K562 (cell line): ENCODE measurements at regions not wholly inside any gene's neighbourhood (a gene's known extent, or its start where the extent isn't known, plus 50 kb on each side); places are given as distances from the start of the nearest gene placed in this dataset.

Experiments
- ATAC-seq: fragments of 200-7000 bp; cut with Tn5 transposase; 3 replicates; pipeline ENCODE4 v1.9.1; 2020; ENCODE audit warnings: moderate library complexity
- BruUV-seq: library from RNA; stranded (reverse); fragments of 400-500 nt; replicated peaks from 2 replicates; lab custom pipeline; 2021; lab: Mats Ljungman, UMichigan
- CTCF ChIA-PET: fragments of 300-600 bp; formaldehyde crosslinking; extraction: SDS; loops from one replicate; lab custom pipeline; 2021; ENCODE audit warnings: low intra/inter-chr PET ratio; lab: Yijun Ruan, JAX
- POLR2A ChIA-PET: fragments of 300-600, 350-650 bp; sonication (Branson Sonifier 250); formaldehyde crosslinking; extraction: SDS; loops from one replicate; lab custom pipeline; 2021; ENCODE audit warnings: antibody characterized with exemption, inconsistent platforms; lab: Yijun Ruan, JAX
- DNase-seq, 4 experiments: peaks; one replicate each; pipeline versions ENCODE4 v3.0.0 to v3.0.0-alpha.2; 2011 to 2018; ENCODE audit warnings: low spot score in 3 of 4, mixed read lengths in 3 of 4; ENCODE audit errors: extremely low read depth in 1 of 4
- FAIRE-seq: peaks from 2 replicates; lab custom pipeline; 2011; peaks lifted over from hg19 to GRCh38; lab: Jason Lieb, UNC
- H2AFZ ChIP-seq: 2 replicates; pipeline ENCODE4 v1.6.0; 2011; ENCODE audit warnings: low read depth, low read length, control low read depth, inconsistent platforms
- H3K27ac ChIP-seq: fragments of 200-600 bp; 3 replicates; pipeline ENCODE4 v1.8.0; 2011; ENCODE audit warnings: low read depth, mild to moderate bottlenecking, control low read depth, inconsistent platforms, low read length, moderate library complexity, mixed read lengths; ENCODE audit errors: extremely low read depth
- H3K27me3 ChIP-seq, 2 experiments: fragments of 300-600 bp in 1 of 2; 2 replicates in 1 of 2; 3 replicates in 1 of 2; pipeline versions ENCODE4 v1.6.0 to v1.8.0; 2011; ENCODE audit warnings: inconsistent platforms in 2 of 2, low read length in 2 of 2, mild to moderate bottlenecking in 1 of 2, mixed read lengths in 1 of 2, moderate library complexity in 1 of 2; ENCODE audit not compliant: control insufficient read depth in 2 of 2, insufficient read depth in 2 of 2
- H3K36me3 ChIP-seq: fragments of 300-600 bp; 3 replicates; pipeline ENCODE4 v1.8.0; 2011; ENCODE audit warnings: mild to moderate bottlenecking, low read length, inconsistent platforms; ENCODE audit not compliant: control insufficient read depth, insufficient read depth
- H3K4me1 ChIP-seq, 2 experiments: fragments of 200-600 bp in 1 of 2; replicated peaks in 1 of 2; 2 replicates in 1 of 2; 3 replicates in 1 of 2; pipeline versions ENCODE4 v1.5.1 to v1.8.0; 2011; ENCODE audit warnings: inconsistent platforms in 2 of 2, low read length in 2 of 2, mild to moderate bottlenecking in 1 of 2, mixed read lengths in 1 of 2, moderate library complexity in 1 of 2; ENCODE audit not compliant: control insufficient read depth in 2 of 2, insufficient read depth in 2 of 2
- H3K4me2 ChIP-seq: 2 replicates; pipeline ENCODE4 v1.6.1; 2011; ENCODE audit warnings: low read length, control low read depth, inconsistent platforms, mixed read lengths; ENCODE audit not compliant: insufficient read depth
- H3K4me3 ChIP-seq: fragments of 200-600 bp; sonication (generic), shearing (Covaris generic); 2 replicates; pipeline ENCODE4 v1.5.1; 2016; ENCODE audit warnings: control low read depth, inconsistent platforms
- H3K79me2 ChIP-seq: fragments of 200-600 bp; 3 replicates; pipeline ENCODE4 v1.8.0; 2011; ENCODE audit warnings: low read length, inconsistent platforms; ENCODE audit not compliant: control insufficient read depth, insufficient read depth
- H3K9ac ChIP-seq, 2 experiments: 2 replicates each; pipeline versions ENCODE4 v1.6.0 to v1.6.1; 2011; ENCODE audit warnings: low read depth in 2 of 2, low read length in 2 of 2, control low read depth in 1 of 2, inconsistent platforms in 1 of 2, mild to moderate bottlenecking in 1 of 2, mixed read lengths in 1 of 2; ENCODE audit not compliant: insufficient read depth in 1 of 2
- H3K9me1 ChIP-seq: one replicate; pipeline ENCODE4 v1.6.0; 2011; ENCODE audit warnings: inconsistent platforms, mild to moderate bottlenecking, low read length, moderate library complexity; ENCODE audit not compliant: control insufficient read depth, insufficient read depth
- H3K9me3 ChIP-seq: replicated peaks from 2 replicates; pipeline ENCODE4 v1.5.1; 2011; ENCODE audit warnings: low read depth, low read length, inconsistent platforms; ENCODE audit not compliant: control insufficient read depth, insufficient read depth
- H4K20me1 ChIP-seq: replicated peaks from 2 replicates; pipeline ENCODE4 v1.6.1; 2011; ENCODE audit warnings: low read length, inconsistent platforms, mixed read lengths; ENCODE audit not compliant: control insufficient read depth, insufficient read depth
- HIVEP1 ChIP-seq: fragments of 250-450 bp; sonication (Bioruptor Pico); IDR thresholded peaks from 2 replicates; pipeline ENCODE4 v1.4.0; 2020; ENCODE audit warnings: mild to moderate bottlenecking
- ZFP36 ChIP-seq: fragments of 150-350 bp; IDR thresholded peaks from 2 replicates; pipeline ENCODE4 v1.6.1; 2018; ENCODE audit warnings: low read length, low read depth; ENCODE audit not compliant: partially characterized antibody
- ZNF507 ChIP-seq: conservative IDR thresholded peaks from 2 replicates; pipeline ENCODE4 v1.6.1; 2017; ENCODE audit warnings: missing genetic modification characterization, missing compliant biosample characterization
- WGBS: fragments of 100-300 bp; shearing (Covaris generic); methylation state at CpG from one replicate; pipeline ENCODE4 v1.1.6; 2016; ENCODE audit warnings: low coverage, mixed read lengths; ENCODE audit not compliant: insufficient coverage; ENCODE audit errors: missing lambda C conversion rate; 5-methylcytosine and 5-hydroxymethylcytosine counted together
- in situ Hi-C: fragments of 300-500 bp; cut with MboI; formaldehyde crosslinking; loops from 4 replicates; pipeline ENCODE4 v1.15.0; 2018; ENCODE audit warnings: inconsistent platforms, mixed read lengths
- intact Hi-C: fragments of 100-400 bp; cut with micrococcal nuclease; formaldehyde crosslinking; loops from 2 replicates; pipeline ENCODE4 v1.14.2; 2022
- TF ChIP-seq, protein P1 (sequence below): fragments of 450-650 bp; IDR thresholded peaks from 2 replicates; pipeline ENCODE4 v1.6.1; 2018; ENCODE audit warnings: mild to moderate bottlenecking, low read depth; ENCODE audit not compliant: partially characterized antibody

DNA sequence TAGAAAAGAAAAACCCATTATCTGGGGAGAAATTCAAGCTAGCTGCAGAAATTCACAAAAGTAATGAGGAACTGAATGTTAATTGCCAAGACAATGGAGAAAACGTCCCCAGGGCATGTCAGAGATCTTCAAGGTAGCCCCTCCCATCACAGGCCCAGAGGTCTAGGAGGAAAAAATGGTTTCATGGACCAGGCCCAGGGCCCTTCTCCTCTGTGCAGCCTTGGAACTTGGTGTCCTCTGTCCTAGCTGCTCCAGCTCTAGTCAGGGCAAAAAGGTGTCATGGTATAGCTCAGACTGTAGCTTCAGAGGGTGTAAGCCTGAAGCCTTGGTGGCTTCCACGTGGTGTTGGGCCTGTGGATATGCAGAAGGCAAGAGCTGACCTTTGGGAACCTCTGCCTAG, 411.8 kb downstream of the ADRA2A start:
- DNase-seq, result no peak
- Histone ChIP-seq H3K4me2 (no peak overlapping the region), H3K9me3 (no peaks in the 10 kb centered on the region; the same call in 1 of the 2 replicates), H4K20me1 (no peaks in the 10 kb centered on the region), H3K9me1 (no peaks in the 10 kb centered on the region), H3K27ac (no peak overlapping the region), H3K9ac (no peak overlapping the region), H3K79me2 (no peaks in the 10 kb centered on the region), H3K4me1 (no peaks in the 10 kb centered on the region), H2AFZ (no peak overlapping the region), H3K36me3 (no peaks in the 10 kb centered on the region)
- POLR2A ChIA-PET, result no interaction called here
- intact Hi-C loops, result no loop called here
- no TSS peak for BruUV-seq
- WGBS, result 0% methylated on average over 2 of the region's 2 CpGs
- in situ Hi-C loops, result no loop called here
- no peak for FAIRE-seq
- no peak for ATAC-seq
- TF ChIP-seq ZFP36 (peak; percentile 56), HIVEP1 (CRISPR knock-in tag) (no peak)
- TF ChIP-seq, all 486 proteins: peak for 1
- no peaks in the 10 kb centered on the region for H3K27me3 ChIP-seq
- CTCF ChIA-PET, result no interaction called here
- H3K4me3 ChIP-seq, result no peak overlapping the region

DNA sequence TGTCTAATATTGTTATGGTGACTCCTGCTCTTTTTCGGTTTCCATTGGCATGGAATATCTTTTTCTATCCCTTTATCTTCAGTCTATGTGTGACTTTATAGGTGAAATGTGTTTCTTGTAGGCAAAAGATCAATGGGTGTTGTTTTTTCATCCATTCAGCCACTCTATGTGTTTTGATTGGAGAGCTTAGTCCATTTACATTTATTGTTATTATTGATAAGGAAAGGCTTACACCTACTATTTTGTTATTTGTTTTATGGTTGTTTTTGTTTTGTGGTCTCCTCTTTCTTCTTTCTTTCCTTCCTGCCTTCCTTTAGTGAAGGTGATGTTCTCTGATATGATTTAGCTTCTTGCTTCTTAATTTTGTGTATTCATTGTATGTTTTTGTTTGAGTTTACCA, 414.3 kb downstream of the ADRA2A start:
- DNase-seq (no peak), ATAC-seq (no peak), FAIRE-seq (no peak)
- no peak overlapping the region for H3K4me2 ChIP-seq
- H3K9ac ChIP-seq, result no peak overlapping the region
- CTCF ChIA-PET, result no interaction called here
- H3K36me3 ChIP-seq, result no peaks in the 10 kb centered on the region
- POLR2A ChIA-PET, result no interaction called here
- H3K4me3 ChIP-seq, result no peak overlapping the region
- in situ Hi-C loops, result no loop called here
- no peaks in the 10 kb centered on the region; the same call in 1 of the 2 replicates for H3K9me3 ChIP-seq
- intact Hi-C loops, result no loop called here
- H3K4me1 ChIP-seq, result no peaks in the 10 kb centered on the region
- TF ChIP-seq ZNF507 (tag), result peak; percentile 92
- TF ChIP-seq, protein P1, sequence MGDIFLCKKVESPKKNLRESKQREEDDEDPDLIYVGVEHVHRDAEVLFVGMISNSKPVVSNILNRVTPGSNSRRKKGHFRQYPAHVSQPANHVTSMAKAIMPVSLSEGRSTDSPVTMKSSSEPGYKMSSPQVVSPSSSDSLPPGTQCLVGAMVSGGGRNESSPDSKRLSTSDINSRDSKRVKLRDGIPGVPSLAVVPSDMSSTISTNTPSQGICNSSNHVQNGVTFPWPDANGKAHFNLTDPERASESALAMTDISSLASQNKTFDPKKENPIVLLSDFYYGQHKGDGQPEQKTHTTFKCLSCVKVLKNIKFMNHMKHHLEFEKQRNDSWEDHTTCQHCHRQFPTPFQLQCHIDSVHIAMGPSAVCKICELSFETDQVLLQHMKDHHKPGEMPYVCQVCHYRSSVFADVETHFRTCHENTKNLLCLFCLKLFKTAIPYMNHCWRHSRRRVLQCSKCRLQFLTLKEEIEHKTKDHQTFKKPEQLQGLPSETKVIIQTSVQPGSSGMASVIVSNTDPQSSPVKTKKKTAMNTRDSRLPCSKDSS, result no peak
- BruUV-seq, result no TSS peak
- H3K79me2 ChIP-seq, result no peaks in the 10 kb centered on the region
- H4K20me1 ChIP-seq, result no peaks in the 10 kb centered on the region
- no peaks in the 10 kb centered on the region for H3K27me3 ChIP-seq
- 0% methylated on average over 1 of the region's 1 CpG for WGBS
- no peaks in the 10 kb centered on the region for H3K9me1 ChIP-seq
- H3K27ac ChIP-seq, result no peak overlapping the region
- H2AFZ ChIP-seq, result no peak overlapping the region
